ENCODE measurements at regions not wholly inside any gene's neighbourhood (a gene's known extent, or its start where the extent isn't known, plus 50 kb on each side); places are given as distances from the start of the nearest gene placed in this dataset.

GRCh38 chr1:69404486-69404885 is 163.2 kb upstream of the LRRC7 start:
- TF ChIP-seq CTCF (IDR thresholded peaks at IDR 0.05) = no peak
- no peak for TF ChIP-seq EP300 (IDR thresholded peaks at IDR 0.05)
